NCI-H2196 treated with DMSO at 0.1 percent for 48 hours (cell line): ENCODE measurements at regions not wholly inside any gene's neighbourhood (a gene's known extent, or its start where the extent isn't known, plus 50 kb on each side); places are given as distances from the start of the nearest gene placed in this dataset.
"Not testable (repeated sequence)": the region's sequence is repeated elsewhere in the genome, so short reads cannot be mapped to it uniquely, and the experiment has no call there.

Experiments used
- DNase-seq: peaks from one replicate; lab custom pipeline; 2025; ENCODE audit not compliant: unreplicated experiment; lab: John Stamatoyannopoulos, UW

DNA sequence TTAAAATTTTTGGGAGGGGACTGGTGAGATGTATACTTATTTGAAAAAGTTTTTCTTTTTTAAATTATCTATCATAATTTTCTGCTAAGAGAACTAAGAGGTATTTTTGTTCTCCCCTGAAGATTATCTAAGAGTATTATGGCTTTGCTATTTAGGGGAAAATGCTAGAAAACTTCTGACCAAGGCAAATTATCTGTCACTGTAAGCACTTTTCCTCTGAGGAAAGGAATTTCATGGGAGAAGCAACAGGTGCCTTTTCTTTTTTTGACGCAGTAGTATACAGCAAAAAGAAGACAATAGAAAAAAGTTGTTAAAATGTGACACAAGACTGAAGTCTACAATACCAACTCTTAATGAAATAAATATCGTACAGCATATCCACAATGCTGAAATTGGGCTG is 201.6 kb upstream of the NANOGP8 start:
- no peak for DNase-seq

DNA sequence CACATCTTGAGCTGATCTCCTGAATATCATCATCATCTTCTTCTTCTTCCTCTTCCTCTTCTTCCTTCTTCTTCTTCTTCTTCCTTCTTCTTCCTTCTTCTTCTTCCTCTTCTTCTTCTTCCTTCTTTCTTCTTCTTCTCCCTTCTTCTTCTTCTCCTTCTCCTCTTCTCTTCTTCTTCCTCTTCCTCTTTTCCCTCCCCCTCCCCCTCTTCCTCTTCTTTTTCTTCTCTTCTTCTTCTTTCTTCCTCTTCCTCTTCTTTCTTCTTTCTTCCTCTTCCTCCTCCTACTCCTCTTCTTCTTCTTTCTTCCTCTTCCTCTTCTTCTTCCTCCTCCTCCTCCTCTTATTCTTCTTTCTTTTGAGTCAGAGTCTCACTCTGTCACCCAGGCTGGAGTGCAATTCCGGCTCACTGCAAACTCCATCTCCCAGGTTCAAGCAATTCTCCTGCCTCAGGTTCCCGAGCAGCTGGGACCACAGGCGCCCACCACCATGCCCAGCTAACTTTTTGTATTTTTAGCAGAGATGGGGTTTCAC is 197.9 kb upstream of the NANOGP8 start:
- DNase-seq = no peak

DNA sequence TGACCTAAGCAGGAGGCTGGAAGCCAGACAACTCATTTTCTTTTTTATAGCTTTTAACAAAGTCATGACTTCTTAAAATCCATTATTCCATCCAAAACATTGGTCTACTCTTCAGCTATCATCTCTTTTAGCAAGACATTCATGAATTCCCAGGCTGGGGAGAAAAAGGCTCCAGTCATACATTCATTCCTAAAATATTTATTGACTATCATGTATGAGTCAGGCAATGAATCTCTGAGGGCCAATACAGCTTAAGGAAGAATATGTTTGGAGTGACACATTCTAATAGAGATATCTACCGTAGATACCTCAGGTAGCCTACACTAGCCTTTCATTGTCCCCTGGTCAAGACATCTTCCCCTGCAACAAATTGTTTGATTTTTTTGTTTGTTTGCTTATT is 196.4 kb upstream of the NANOGP8 start:
- DNase-seq = no peak

DNA sequence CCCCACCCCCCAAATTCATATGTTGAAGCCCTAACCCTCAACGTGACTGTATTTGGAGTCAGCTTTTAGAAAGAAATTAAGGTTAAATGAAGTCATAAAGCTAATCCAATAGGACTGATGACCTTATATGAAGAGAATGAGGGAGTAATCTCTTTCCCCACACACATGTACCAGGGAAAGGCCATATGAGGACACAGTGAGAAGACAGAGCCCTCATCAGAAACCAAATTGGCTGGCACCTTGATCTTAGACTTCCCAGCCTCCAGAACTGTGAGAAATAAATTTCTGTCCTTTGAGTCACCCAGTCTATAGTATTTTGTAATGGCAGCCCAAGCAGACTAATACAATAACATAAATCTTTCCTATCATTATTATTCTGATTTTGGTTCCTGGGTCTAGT is 194.7 kb upstream of the NANOGP8 start:
- DNase-seq = no peak

DNA sequence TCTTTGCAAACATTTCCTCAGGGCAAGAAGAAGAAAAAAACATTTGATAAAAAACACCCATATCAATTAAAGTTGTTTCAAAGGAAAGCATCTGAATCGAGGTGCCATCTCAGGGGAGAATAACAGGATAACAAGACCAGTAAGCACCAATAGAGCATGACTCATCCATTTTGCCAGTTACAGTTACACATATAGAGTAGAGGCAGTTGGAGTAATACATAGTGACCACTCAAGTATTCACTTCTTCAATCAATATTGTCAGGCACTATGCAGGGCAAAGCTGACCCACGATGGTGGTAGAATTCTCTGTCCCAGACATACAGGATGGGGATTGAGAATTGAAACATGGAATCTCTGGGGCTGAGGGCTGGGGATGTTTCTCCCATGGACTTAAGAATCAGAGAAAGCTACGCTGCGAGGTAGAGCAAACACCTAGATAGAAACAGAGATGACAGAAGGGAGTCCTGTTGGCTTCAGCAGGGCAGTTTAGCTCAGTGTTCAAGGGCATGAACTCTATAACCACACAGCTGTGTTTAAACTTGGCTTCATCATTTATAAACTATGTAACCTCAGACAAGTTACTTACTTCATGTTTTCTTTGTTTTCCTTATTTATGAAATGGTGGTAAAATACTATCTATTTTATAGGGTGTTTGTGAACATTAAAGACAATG is 186.4 kb upstream of the NANOGP8 start:
- no peak for DNase-seq

DNA sequence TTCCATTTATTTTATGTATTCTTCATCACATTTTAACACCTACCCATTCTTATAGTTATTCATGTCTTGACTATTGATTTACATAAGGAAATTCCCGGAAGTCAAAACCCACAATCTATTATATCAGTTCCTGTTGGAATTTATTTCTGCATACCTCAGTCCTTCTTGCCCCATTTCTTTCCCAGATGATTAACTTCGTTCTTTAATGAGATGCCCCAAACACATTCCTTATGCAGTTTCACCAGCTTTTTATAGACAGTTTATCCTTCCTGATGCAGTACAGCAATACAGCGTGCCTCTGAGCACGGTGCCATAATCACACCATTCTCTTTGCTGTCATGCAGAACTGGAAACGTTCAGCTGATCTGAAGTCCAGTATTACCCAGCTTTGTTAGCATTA is 175.8 kb upstream of the NANOGP8 start:
- no peak for DNase-seq

DNA sequence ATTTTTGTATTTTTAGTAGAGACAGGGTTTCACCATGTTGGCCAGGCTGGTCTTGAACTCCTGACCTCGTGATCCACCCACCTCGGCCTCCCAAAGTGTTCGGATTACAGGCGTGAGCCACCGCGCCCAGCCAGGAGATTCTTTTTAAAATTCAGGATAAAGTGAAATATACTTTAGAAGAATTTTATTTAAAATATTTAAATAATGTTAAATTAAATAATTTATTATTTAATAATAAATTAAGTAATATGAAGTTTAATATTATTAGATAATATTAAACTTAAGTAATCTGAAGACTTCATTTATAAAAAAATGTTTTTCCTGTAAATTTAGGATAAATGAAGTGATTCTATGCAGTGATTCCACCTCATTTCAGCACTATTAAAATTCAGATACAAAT is 175.2 kb upstream of the NANOGP8 start:
- DNase-seq = not testable (repeated sequence)

DNA sequence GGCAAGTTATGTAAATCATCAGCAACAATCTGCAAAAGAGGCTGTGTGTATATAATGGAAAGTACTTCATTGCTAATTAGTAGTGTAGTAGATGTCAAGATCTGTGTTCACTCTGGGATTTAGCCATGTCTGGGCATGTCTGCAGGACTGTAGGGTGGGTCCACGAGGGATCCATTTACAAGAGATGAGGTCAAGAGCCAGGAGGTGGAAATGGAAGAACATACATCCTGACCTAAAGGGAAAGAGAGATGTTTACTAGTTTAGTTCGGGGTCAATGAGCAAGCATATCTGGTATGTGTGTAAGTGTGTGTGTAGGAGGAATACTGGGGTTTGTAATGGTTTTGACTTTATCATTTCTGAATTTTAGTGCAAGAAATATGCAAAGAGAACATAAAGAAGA is 171.5 kb upstream of the NANOGP8 start:
- DNase-seq = no peak

DNA sequence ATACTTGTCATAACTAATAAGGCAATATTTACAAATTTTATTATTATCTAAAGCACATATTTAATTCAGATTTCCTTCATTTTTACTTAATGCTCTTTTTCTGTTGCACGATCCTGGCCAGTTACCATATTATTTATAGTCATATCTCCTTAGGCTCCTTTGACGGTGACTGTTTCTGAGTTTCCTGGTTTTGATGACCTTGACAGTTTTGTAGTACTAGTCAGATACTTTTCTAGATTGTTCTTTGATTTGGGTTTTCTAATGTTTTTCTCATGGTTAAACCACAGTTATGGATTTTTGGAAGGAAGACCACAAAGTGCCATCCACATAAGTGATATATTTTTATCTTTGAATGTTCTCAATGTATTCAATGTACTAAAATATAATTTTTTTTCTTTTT is 171.0 kb upstream of the NANOGP8 start:
- no peak for DNase-seq

DNA sequence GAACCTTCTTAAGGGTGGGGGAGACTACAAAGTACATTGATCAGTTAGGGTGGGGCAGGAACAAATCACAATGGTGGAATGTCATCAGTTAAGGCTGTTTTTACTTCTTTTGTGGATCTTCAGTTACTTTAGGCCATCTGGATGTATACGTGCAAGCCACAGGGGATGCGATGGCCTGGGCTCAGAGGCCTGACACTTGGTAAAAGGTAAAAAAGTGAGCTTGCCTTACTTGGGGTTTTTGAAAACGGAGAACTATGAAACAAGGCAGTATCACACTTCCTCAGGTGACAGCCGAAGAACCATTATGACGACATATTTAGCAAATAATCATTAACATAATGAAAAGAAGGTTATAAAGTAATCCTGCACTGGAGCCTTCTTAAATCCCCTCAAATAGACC is 169.8 kb upstream of the NANOGP8 start:
- DNase-seq = not testable (repeated sequence)

DNA sequence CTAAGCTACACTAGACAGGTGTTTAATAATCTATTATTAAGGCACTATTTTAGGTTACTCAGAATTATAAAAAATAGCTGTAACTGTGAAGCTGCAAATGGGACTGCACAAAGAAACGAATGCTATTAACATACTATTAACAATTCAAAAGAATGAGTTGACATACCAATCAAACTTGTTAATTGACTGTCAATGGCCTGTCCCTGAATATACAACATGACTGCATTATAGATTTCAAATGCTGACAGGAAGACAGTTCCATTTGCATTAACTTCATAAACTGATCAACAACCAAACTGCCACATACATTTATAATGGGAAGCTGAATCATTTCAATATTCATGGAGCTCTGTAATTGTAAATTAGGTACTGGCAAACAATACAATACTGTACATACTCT is 169.0 kb upstream of the NANOGP8 start:
- no peak for DNase-seq

DNA sequence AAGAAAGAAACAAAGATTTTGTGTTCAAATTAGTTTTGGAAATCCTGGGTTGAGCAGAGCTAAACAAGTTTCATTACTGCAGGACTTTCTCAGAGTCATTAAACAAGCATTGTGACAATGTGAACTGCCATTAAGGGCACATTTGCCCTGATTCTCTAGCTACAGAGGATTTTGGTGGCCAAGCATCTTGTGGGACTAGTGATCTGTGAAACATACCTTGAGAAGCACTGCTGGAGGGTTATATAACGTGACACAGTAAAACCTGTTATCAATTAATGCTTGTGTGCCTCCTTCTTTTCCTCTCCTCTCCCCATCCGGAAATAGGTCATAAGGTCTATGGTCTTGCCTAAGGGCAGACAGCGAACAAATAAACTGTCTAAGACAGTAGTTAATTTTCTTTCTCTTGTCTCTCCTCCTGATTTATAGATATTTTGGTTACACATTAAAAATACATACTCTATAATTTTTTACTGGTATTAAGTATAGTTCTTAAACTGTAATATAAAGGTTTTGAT is 167.3 kb upstream of the NANOGP8 start:
- DNase-seq = no peak

DNA sequence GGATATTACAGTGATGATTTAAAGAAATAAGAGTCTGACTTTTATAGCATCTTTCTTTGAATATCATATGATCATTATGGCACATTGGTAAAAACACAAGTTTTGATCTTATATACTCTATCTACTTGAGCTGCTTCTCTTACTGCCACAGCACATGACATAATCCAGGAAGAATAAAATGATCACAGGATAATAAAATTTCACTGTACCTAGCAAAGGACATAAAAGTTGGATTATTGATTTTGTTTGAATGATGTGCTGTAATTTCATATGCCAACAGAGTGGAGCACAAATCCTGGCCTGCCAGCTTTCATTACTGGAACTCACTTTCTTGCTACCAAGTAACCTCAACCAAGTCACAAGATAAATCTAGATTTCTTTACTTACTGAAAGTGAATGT is 162.1 kb upstream of the NANOGP8 start:
- DNase-seq = no peak

DNA sequence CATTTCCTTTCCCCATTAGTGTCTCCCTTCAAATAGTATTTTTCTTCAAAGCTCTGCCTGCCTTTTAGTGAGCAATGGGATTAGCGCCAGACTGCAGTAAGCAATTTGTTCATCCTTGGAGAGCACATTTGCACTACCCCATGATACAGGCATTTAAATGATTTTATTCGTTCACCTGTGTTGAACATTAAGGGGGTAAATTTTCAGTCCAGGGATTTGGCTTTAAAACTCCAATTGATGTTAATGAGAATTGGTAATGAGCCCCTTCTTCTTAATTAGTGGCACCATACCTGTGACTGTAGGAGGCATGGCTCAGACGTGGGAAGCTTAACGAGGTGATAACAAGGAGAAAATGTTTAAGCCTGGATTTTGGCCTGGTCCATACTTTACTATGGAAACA is 161.4 kb upstream of the NANOGP8 start:
- DNase-seq = no peak

DNA sequence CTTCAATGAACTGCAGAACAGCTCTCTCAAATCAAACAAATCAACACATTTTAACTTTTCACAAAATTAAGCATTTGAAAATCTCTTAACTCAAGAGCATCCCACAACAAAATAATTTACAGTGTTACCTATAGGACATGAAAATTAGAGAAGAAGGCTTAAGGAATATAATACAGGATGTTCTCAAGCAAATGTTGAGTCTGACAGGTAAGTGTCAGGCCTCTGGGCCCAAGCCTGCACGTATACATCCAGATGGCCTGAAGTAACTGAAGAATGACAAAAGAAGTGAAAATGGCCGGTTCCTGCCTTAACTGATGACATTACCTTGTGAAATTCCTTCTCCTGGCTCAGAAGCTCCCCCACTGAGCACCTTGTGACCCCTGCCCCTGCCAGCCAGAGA is 160.6 kb upstream of the NANOGP8 start:
- not testable (repeated sequence) for DNase-seq

DNA sequence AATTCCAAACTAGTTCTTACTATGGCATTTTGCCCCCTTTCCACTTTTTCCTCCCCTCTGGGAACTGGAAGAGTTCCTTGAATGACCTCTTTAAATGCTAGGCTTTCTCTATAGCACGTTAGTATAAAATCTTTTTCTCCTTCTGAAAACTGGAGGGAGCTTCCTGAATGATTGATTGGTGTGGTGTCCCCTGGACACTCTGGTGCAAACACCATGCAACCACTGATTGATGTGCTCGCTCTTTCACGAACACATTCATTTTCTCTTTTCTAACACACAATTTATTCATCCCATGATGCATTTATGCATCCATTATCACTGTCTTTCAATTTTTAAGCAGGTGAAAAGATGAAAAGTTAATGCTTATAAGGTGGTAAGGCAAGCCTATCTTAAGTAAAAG is 159.1 kb upstream of the NANOGP8 start:
- DNase-seq = no peak

DNA sequence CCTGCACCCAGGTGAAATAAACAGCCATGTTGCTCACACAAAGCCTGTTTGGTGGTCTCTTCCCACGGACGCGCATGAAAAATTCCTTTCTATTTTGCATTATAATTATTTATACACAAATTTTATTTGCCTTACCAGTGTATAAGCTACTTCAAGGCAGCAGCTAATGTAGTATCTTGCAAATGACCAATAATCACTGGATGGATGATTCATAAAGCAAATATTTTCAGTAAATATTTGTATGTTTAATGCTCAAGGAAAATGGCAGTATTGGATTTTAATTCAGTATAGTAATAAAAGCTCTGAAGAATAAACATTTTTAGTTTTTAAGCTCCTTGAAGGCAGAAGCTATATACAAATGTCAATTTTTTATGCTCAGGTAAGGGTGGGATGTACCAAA is 158.7 kb upstream of the NANOGP8 start:
- DNase-seq = no peak

DNA sequence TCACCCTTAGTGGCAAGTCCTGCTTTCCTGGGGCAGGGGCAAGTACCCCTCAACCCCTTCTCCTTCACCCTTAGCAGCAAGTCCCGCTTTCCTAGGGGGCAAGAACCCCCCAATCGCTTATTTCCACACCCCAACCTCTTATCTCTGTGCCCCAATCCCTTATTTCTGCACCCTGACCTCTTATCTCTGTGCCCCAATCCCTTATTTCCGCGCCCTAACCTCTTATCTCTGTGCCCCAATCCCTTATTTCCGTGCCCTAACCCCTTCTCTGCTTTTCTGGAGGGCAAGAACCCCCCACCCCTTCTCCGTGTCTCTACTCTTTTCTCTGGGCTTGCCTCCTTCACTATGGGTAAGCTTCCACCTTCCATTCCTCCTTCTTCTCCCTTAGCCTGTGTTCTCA is 154.6 kb upstream of the NANOGP8 start:
- not testable (repeated sequence) for DNase-seq

DNA sequence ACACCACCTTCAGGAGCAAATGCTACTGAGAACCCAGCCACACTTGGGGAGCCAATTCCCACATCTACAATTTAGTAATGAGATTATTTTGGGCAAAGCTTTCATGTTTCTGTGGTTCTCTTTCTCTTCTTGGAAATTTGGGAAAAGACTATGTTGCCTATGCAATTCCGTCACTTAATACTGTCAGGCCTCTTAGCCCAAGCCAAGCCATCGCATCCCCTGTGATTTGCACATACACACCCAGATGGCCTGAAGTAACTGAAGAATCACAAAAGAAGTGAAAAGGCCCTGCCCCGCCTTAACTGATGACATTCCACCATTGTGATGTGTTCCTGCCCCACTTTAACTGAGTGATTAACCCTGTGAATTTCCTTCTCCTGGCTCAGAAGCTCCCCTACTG is 153.4 kb upstream of the NANOGP8 start:
- not testable (repeated sequence) for DNase-seq

DNA sequence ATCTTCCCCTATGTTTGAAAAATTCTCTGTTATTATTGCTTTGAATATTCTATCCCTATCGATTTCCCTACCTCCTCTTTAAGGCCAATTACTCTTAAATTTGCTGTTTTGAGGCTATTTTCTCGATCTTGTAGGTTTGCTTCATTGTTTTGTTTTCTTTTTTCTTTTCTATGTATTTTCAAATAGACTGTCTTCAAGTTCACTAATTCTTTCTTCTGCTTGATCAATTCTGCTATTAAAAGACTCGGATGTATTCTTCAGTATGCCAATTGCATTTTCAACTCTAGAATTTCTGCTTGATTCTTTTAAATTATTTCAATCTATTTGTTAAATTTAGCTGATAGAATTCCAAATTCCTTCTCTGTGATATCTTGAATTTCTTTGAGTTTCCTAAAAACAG is 144.0 kb upstream of the NANOGP8 start:
- DNase-seq = no peak

DNA sequence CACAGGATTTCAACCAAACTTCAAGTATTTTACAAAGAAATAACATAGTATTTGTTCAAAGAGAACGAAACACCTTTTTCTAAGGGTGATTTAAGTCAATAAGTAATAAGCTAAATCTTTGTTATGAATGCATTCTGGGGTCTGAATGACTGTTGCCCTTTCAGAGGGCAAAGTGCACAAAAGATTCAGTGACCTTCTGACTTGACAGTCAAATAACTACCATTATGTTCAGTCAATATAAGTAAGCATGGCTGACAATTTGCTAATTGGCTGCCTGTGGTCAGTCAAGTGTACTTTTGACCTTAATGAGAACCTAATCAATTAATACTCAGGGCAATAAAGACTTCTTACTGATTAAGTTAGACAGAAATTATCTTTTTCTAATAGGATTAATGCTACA is 133.1 kb upstream of the NANOGP8 start:
- no peak for DNase-seq

DNA sequence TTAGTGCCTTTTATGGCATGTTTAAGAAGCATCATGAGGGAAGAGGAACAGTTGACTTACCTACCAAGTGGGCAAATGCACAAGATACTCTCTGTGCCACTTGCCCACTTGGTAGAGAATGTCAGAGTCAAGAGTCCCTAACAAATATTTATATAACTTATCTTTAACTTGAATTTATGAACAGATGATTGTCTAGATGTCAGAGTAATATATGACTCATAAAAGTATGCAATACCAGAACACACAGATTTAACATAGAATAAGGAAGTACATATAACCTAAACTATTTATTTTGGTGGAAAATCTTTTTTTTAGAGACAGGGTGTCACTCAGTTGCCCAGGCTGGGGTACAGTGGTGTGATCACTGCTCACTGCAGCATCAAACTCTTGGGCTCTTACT is 130.0 kb upstream of the NANOGP8 start:
- no peak for DNase-seq

DNA sequence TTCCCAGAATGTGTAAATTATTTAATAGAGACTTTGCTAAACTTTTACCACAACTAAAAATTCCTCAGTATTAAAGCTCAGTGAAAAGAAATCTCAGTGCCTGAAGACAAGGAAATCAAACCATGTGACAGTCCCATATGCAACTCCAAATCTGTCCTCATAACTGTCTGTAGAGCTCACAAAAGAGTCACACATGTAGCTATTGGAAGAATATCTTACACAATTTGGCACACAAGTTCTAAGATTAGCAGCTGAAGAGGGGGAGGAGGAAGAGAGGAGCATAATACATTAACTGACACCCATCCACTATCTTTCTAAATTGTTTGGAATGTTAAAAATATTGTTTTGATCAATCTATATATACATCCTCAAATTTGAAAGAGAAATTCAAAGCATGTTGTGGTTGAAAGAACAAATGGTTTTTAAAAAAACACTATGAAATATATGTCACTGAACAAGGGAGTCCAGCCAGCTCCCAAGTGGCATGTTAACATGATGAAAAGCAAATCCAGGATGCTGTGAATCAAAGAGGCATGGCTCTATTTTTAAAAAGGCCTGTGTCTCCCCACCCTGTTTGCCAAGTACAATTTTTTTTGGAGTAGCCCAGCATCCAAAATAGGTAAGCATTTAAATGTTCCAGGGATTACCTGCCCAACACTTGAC is 126.3 kb upstream of the NANOGP8 start:
- no peak for DNase-seq
